ENCODE measurements at regions not wholly inside any gene's neighbourhood (a gene's known extent, or its start where the extent isn't known, plus 50 kb on each side); places are given as distances from the start of the nearest gene placed in this dataset.

DNA sequence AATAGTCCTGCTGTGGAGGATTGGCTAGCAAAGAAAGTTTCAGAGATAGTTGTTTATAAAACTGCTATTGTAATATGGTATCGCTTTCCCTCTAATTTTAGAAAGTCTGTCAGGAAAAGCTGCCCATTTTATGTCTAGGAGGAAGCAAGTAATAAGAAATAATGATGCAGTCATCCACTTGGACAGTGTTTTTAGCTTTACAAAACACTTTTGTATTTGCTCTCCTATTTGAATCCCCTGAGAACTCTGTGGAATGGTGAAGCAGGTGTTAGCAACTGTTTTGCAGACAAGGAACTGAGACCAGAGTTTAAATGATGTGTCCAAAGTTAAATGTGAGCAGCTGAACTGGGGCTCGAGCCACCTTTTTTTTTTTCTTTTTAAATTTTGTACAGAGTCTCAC is 455.8 kb downstream of the XPNPEP1 start:
- no peak overlapping the region for H3K14ac ChIP-seq (replicated peaks; ENCODE audit: low read depth, low read length)
- no peak overlapping the region for H3K4me3 ChIP-seq (ENCODE audit: insufficient read depth, low read depth, low read length)
- H4K20me1 ChIP-seq (ENCODE audit: insufficient read depth, low read length) = no peaks in the 10 kb centered on the region
- H4K5ac ChIP-seq (ENCODE audit: low read depth, low read length) = no peak overlapping the region
- H3K9me3 ChIP-seq (ENCODE audit: control insufficient read depth, insufficient read depth, low read length) = no peaks in the 10 kb centered on the region
- H3K56ac ChIP-seq (ENCODE audit: extremely low read depth, insufficient read depth, low read length) = no peak overlapping the region
- H2BK15ac ChIP-seq (ENCODE audit: low read depth, low read length) = no peak overlapping the region
- in situ Hi-C loops (cut with MboI; ENCODE audit: low sequenced_read_pairs) = no loop called here
- TF ChIP-seq, protein P1, sequence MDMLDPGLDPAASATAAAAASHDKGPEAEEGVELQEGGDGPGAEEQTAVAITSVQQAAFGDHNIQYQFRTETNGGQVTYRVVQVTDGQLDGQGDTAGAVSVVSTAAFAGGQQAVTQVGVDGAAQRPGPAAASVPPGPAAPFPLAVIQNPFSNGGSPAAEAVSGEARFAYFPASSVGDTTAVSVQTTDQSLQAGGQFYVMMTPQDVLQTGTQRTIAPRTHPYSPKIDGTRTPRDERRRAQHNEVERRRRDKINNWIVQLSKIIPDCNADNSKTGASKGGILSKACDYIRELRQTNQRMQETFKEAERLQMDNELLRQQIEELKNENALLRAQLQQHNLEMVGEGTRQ (IDR thresholded peaks at IDR 0.05; ENCODE audit: low read depth, low read length) = no peak
- TF ChIP-seq MAFK (IDR thresholded peaks at IDR 0.05; ENCODE audit: low read depth, low read length) (no peak), MXI1 (IDR thresholded peaks at IDR 0.05; ENCODE audit: borderline replicate concordance, low read depth, low read length) (no peak), POLR2A (IDR thresholded peaks at IDR 0.05; ENCODE audit: low read depth, low read length) (no peak), SMC3 (IDR thresholded peaks at IDR 0.05; ENCODE audit: low read depth, low read length) (no peak), CEBPB (IDR thresholded peaks at IDR 0.05; ENCODE audit: low read depth, low read length) (no peak), NFE2L2 (IDR thresholded peaks at IDR 0.05; ENCODE audit: low read depth, low read length) (no peak), RAD21 (IDR thresholded peaks at IDR 0.05; ENCODE audit: low read length) (no peak), MAZ (IDR thresholded peaks at IDR 0.05; ENCODE audit: borderline replicate concordance, low read depth, low read length) (no peak), CHD1 (IDR thresholded peaks at IDR 0.05; ENCODE audit: low read depth, low read length) (no peak)
- TF ChIP-seq, protein P2, sequence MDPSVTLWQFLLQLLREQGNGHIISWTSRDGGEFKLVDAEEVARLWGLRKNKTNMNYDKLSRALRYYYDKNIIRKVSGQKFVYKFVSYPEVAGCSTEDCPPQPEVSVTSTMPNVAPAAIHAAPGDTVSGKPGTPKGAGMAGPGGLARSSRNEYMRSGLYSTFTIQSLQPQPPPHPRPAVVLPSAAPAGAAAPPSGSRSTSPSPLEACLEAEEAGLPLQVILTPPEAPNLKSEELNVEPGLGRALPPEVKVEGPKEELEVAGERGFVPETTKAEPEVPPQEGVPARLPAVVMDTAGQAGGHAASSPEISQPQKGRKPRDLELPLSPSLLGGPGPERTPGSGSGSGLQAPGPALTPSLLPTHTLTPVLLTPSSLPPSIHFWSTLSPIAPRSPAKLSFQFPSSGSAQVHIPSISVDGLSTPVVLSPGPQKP (IDR thresholded peaks at IDR 0.05; ENCODE audit: borderline replicate concordance, low read depth, low read length) = no peak
- TF ChIP-seq, protein P3, sequence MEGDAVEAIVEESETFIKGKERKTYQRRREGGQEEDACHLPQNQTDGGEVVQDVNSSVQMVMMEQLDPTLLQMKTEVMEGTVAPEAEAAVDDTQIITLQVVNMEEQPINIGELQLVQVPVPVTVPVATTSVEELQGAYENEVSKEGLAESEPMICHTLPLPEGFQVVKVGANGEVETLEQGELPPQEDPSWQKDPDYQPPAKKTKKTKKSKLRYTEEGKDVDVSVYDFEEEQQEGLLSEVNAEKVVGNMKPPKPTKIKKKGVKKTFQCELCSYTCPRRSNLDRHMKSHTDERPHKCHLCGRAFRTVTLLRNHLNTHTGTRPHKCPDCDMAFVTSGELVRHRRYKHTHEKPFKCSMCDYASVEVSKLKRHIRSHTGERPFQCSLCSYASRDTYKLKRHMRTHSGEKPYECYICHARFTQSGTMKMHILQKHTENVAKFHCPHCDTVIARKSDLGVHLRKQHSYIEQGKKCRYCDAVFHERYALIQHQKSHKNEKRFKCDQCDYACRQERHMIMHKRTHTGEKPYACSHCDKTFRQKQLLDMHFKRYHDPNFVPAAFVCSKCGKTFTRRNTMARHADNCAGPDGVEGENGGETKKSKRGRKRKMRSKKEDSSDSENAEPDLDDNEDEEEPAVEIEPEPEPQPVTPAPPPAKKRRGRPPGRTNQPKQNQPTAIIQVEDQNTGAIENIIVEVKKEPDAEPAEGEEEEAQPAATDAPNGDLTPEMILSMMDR (conservative IDR thresholded peaks at IDR 0.05; ENCODE audit: low read depth, low read length) = no peak
- H3K23ac ChIP-seq (ENCODE audit: low read depth, low read length) = no peak overlapping the region
- no TSS peak for BruUV-seq (replicated peaks)
- ATAC-seq (ENCODE audit: low read depth) = no peak
- no peak overlapping the region for H3K4ac ChIP-seq (ENCODE audit: low read depth, low read length)
- no peak overlapping the region for H2BK20ac ChIP-seq (ENCODE audit: low read depth, low read length)
- H3K4me1 ChIP-seq (ENCODE audit: control insufficient read depth, insufficient read depth, low read length) = no peaks in the 10 kb centered on the region
- no peak overlapping the region for H2BK5ac ChIP-seq (ENCODE audit: low read depth, low read length, poor library complexity, severe bottlenecking)
- intact Hi-C loops (cut with micrococcal nuclease) = no loop called here
- H3K79me1 ChIP-seq (ENCODE audit: low read depth in 1 of 2, low read length in 2 of 2) = no peaks in the 10 kb centered on the region
- no CpG with 5 or more reads among the region's 2 CpGs for WGBS, 2 experiments (ENCODE audit: extremely low coverage in 2 of 2, insufficient read length in 1 of 2)
- no peaks in the 10 kb centered on the region for H3K36me3 ChIP-seq (ENCODE audit: control insufficient read depth, insufficient read depth, low read length)
- H2AK9ac ChIP-seq (replicated peaks; ENCODE audit: low read depth, low read length, poor library complexity) = no peak overlapping the region
- H3K9me1 ChIP-seq (ENCODE audit: insufficient read depth, low read length) = no peaks in the 10 kb centered on the region
- dilution Hi-C loops (cut with HindIII; ENCODE audit: low sequenced_read_pairs, unreplicated experiment) = no loop called here
- H2AK5ac ChIP-seq (ENCODE audit: low read depth, low read length) = no peak overlapping the region
- H3K18ac ChIP-seq (ENCODE audit: low read depth, low read length) = no peak overlapping the region
- no peak overlapping the region for H2AFZ ChIP-seq (replicated peaks; ENCODE audit: low read length, poor library complexity)
- no peak overlapping the region for H3K27ac ChIP-seq (ENCODE audit: insufficient read depth, low read length)
- CTCF ChIA-PET = no interaction called here
- H2BK120ac ChIP-seq (ENCODE audit: low read depth, low read length) = no peak overlapping the region
- no peak for DNase-seq
- no peaks in the 10 kb centered on the region for H3K27me3 ChIP-seq (ENCODE audit: control insufficient read depth, insufficient read depth, low read length)
- H3K4me2 ChIP-seq (ENCODE audit: low read depth, low read length) = no peak overlapping the region
- POLR2A ChIA-PET (ENCODE audit: unreplicated experiment) = no interaction called here
- no peak overlapping the region for H3K9ac ChIP-seq (ENCODE audit: low read depth, low read length)
- H4K91ac ChIP-seq (ENCODE audit: insufficient read depth, low read depth, low read length) = no peak overlapping the region
- no peak overlapping the region for H4K8ac ChIP-seq (ENCODE audit: low read depth in 2 of 2, low read length in 2 of 2)

Measured in IMR-90 (cell line).